ENCODE measurements at regions not wholly inside any gene's neighbourhood (a gene's known extent, or its start where the extent isn't known, plus 50 kb on each side); places are given as distances from the start of the nearest gene placed in this dataset.

- peak; percentile 85 to 91 for DNase-seq
These were observed 60.6 kb upstream of the CD34 start for GRCh38 chr1:207971331-207972219.

GRCh38 chr1:207970329-207971233, 59.7 kb upstream of the CD34 start:
- DNase-seq: peak; percentile 20 to 38

GRCh38 chr1:207969528-207969927, 58.6 kb upstream of the CD34 start:
- no peak for DNase-seq

- DNase-seq: no peak
These were observed 57.6 kb upstream of the CD34 start for GRCh38 chr1:207968521-207969009.

GRCh38 chr1:207967703-207968102, 56.8 kb upstream of the CD34 start:
- DNase-seq: no peak

GRCh38 chr1:207966521-207966920, 55.6 kb upstream of the CD34 start:
- no peak for DNase-seq

GRCh38 chr1:207965392-207966387, 54.8 kb upstream of the CD34 start:
- no peak for DNase-seq

- DNase-seq: no peak
These were observed 53.5 kb upstream of the CD34 start for GRCh38 chr1:207964195-207964966.

GRCh38 chr1:207963427-207964194, 52.7 kb upstream of the CD34 start:
- peak; percentile 36 to 76 for DNase-seq

- DNase-seq: no peak
These were observed 51.9 kb upstream of the CD34 start for GRCh38 chr1:207962716-207963426.
